ENCODE measurements at regions not wholly inside any gene's neighbourhood (a gene's known extent, or its start where the extent isn't known, plus 50 kb on each side); places are given as distances from the start of the nearest gene placed in this dataset.

- no peaks in the 10 kb centered on the region for H3K27me3 ChIP-seq
- H3K36me3 ChIP-seq, result no peaks in the 10 kb centered on the region
- no peak overlapping the region for H3K4me3 ChIP-seq (ENCODE audit: low read depth in 1 of 2, low read length in 1 of 2)
- no peaks in the 10 kb centered on the region for H3K9me3 ChIP-seq
- H3K4me1 ChIP-seq (ENCODE audit: control insufficient read depth in 1 of 2, insufficient read depth in 1 of 2, low read depth in 1 of 2, low read length in 1 of 2), result no peaks in the 10 kb centered on the region
- H3K27ac ChIP-seq, result no peak overlapping the region
- TF ChIP-seq CTCF (IDR thresholded peaks at IDR 0.05), result no peak
Measured at GRCh38 chr16:88320947-88321634, 61.7 kb upstream of the ZNF469 start.

GRCh38 chr16:88321635-88322499, 60.9 kb upstream of the ZNF469 start:
- H3K27ac ChIP-seq, result no peak overlapping the region
- no peak overlapping the region for H3K4me3 ChIP-seq (ENCODE audit: low read depth in 1 of 2, low read length in 1 of 2)
- H3K36me3 ChIP-seq, result no peaks in the 10 kb centered on the region
- no peaks in the 10 kb centered on the region for H3K27me3 ChIP-seq
- H3K4me1 ChIP-seq (ENCODE audit: control insufficient read depth in 1 of 2, insufficient read depth in 1 of 2, low read depth in 1 of 2, low read length in 1 of 2), result no peaks in the 10 kb centered on the region
- TF ChIP-seq CTCF (IDR thresholded peaks at IDR 0.05), result no peak
- no peaks in the 10 kb centered on the region for H3K9me3 ChIP-seq

DNA sequence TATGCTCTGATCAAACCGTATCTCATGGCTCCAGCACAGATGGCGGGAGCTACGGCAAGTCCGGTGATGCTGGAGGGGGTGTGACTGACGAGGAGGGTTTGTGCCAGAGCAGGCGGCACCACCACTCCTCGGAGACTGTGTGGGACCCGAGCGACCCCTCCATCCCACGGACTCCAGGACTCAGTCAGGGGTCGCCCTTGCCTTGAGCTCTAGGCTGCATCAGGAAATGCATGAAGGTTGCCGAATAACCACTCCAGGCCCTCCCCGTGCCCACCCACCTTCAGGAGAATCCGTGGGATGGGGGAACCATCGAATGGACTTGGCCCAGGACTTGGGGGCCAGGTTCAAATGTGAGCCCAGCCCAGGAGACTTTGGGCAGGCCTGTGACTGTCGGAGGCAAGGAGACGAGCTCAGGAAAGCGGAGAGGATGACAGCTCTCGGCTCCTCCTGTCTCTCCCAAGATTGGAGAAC, 60.2 kb upstream of the ZNF469 start:
- Histone ChIP-seq H3K9me3 (no peaks in the 10 kb centered on the region), H3K27me3 (no peaks in the 10 kb centered on the region), H3K4me1 (ENCODE audit: control insufficient read depth in 1 of 2, insufficient read depth in 1 of 2, low read depth in 1 of 2, low read length in 1 of 2) (no peaks in the 10 kb centered on the region), H3K27ac (no peak overlapping the region), H3K36me3 (no peaks in the 10 kb centered on the region), H3K4me3 (ENCODE audit: low read depth in 1 of 2, low read length in 1 of 2) (no peak overlapping the region)
- no peak for TF ChIP-seq CTCF (IDR thresholded peaks at IDR 0.05)

GRCh38 chr16:88323041-88323440, 59.7 kb upstream of the ZNF469 start:
- no peak overlapping the region for H3K27ac ChIP-seq
- no peak for TF ChIP-seq CTCF (IDR thresholded peaks at IDR 0.05)
- H3K4me1 ChIP-seq (ENCODE audit: control insufficient read depth in 1 of 2, insufficient read depth in 1 of 2, low read depth in 1 of 2, low read length in 1 of 2), result no peaks in the 10 kb centered on the region
- no peaks in the 10 kb centered on the region for H3K9me3 ChIP-seq
- no peaks in the 10 kb centered on the region for H3K27me3 ChIP-seq
- no peaks in the 10 kb centered on the region for H3K36me3 ChIP-seq
- no peak overlapping the region for H3K4me3 ChIP-seq (ENCODE audit: low read depth in 1 of 2, low read length in 1 of 2)

DNA sequence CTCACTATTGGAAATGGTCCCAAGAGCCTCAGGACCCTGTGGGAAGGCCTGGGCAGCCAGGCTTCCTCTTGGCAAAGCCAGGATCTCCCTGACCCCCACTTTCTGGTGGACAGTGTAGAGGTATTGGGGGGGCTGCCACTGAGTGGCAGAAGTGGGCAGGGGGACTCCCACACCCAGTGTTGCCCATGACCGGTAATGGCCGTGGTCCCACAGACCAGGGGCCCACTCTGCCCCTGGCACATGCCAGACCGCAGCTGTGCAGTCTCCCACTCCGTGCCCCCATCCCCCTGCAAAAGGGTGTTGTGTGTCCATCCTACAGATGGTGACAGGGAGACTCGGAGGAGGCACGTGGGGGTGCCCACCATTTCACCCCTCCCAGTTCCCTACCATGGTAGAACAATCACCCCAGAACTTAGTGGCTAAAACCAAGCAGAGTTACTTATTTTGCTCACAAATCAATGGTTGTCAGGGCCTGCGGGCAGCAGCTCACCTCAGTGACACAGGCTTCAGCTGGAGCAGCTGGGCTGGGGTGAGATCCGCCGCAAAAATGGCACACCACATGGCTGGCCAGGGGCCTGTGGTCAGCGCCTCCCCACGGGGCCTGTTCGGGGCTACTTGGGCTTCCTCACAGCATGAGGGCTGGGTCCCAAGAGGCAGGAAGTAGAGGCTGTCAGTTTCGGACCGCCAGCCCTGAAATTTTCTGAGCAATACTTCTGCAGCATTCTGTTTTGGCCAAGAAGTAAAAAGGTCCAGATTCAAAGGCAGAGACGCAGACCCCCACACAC, 59.0 kb upstream of the ZNF469 start:
- Histone ChIP-seq H3K4me1 (ENCODE audit: control insufficient read depth in 1 of 2, insufficient read depth in 1 of 2, low read depth in 1 of 2, low read length in 1 of 2) (no peaks in the 10 kb centered on the region), H3K4me3 (ENCODE audit: low read depth in 1 of 2, low read length in 1 of 2) (no peak overlapping the region), H3K27me3 (no peaks in the 10 kb centered on the region), H3K36me3 (no peaks in the 10 kb centered on the region), H3K27ac (no peak overlapping the region), H3K9me3 (no peaks in the 10 kb centered on the region)
- TF ChIP-seq CTCF (IDR thresholded peaks at IDR 0.05), result no peak

All from neutrophil (primary cell).